Calu3 (cell line): ENCODE measurements at regions not wholly inside any gene's neighbourhood (a gene's known extent, or its start where the extent isn't known, plus 50 kb on each side); places are given as distances from the start of the nearest gene placed in this dataset.
A peak's percentile ranks its signal among the peaks of the same experiment; 100 is the strongest.

Experiments
- BruUV-seq: library from RNA; stranded (reverse); fragments of 400-500 nt; replicated peaks from 2 replicates; lab custom pipeline; 2021; lab: Mats Ljungman, UMichigan
- CTCF ChIA-PET: fragments of 300-600 bp; sonication (Branson Sonifier 250); formaldehyde crosslinking; loops from one replicate; lab custom pipeline; 2022; ENCODE audit warnings: antibody characterized with exemption; lab: Charles Lee
- DNase-seq: peaks from one replicate; pipeline ENCODE4 v3.0.0; 2022
- H3K27ac Mint-ChIP-seq: one replicate; pipeline ENCODE4 v1.8.0; 2022; ENCODE audit warnings: mixed read lengths; ENCODE audit not compliant: unreplicated experiment
- H3K27me3 Mint-ChIP-seq: one replicate; pipeline ENCODE4 v1.8.0; 2022; ENCODE audit warnings: mixed read lengths; ENCODE audit not compliant: unreplicated experiment
- H3K36me3 Mint-ChIP-seq: one replicate; pipeline ENCODE4 v1.8.0; 2022; ENCODE audit warnings: mild to moderate bottlenecking, moderate library complexity, mixed read lengths; ENCODE audit not compliant: insufficient read depth, unreplicated experiment
- H3K4me1 Mint-ChIP-seq: one replicate; pipeline ENCODE4 v1.8.0; 2022; ENCODE audit warnings: mild to moderate bottlenecking, low read depth, mixed read lengths; ENCODE audit not compliant: unreplicated experiment
- H3K4me3 Mint-ChIP-seq: one replicate; pipeline ENCODE4 v1.8.0; 2022; ENCODE audit warnings: mild to moderate bottlenecking, low read depth, moderate library complexity, mixed read lengths; ENCODE audit not compliant: unreplicated experiment
- H3K9me3 Mint-ChIP-seq: one replicate; pipeline ENCODE4 v1.8.0; 2022; ENCODE audit warnings: low read depth, mixed read lengths; ENCODE audit not compliant: unreplicated experiment
- CTCF ChIP-seq: fragments of 200-600 bp; IDR thresholded peaks from one replicate; pipeline ENCODE4 v1.8.0; 2022; ENCODE audit warnings: antibody characterized with exemption; ENCODE audit not compliant: unreplicated experiment
- intact Hi-C: fragments of 100-400 bp; cut with micrococcal nuclease; formaldehyde crosslinking; loops from one replicate; pipeline ENCODE4 v1.10.0; 2022; ENCODE audit not compliant: unreplicated experiment

DNA sequence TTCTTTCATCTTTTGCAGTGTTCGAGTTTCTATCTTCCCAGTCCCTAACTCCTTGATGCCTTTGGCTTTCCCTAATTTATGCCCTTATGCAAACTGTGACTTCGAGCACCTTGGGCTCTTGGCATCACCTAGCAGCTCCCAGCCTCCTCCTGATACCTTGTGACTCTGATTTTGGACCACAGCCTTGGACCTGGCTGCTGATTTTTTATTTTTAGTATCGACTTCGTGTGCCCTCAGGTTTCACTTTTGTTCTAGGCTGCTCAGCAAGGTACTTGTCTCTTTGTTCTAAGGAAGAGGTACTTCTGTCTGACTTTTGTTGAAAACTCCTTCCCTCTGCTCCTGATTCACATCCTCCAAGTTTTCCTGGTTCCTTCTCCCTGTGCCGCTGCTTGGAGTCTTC lies 69.6 kb upstream of the KCNK1 start:
- H3K4me3 Mint-ChIP-seq: peak overlapping the region; percentile 19
- peaks cover 22% of the 10 kb centered on the region for H3K4me1 Mint-ChIP-seq
- CTCF ChIA-PET: no interaction called here
- no peaks in the 10 kb centered on the region for H3K36me3 Mint-ChIP-seq
- peak overlapping the region; percentile 2 for H3K27ac Mint-ChIP-seq
- DNase-seq: no peak
- no peaks in the 10 kb centered on the region for H3K9me3 Mint-ChIP-seq
- intact Hi-C loops: no loop called here
- no peak for TF ChIP-seq CTCF
- peaks cover 7% of the 10 kb centered on the region for H3K27me3 Mint-ChIP-seq
- BruUV-seq: no TSS peak

- BruUV-seq: no TSS peak
- TF ChIP-seq CTCF: no peak
- peaks cover 22% of the 10 kb centered on the region for H3K4me1 Mint-ChIP-seq
- intact Hi-C loops: no loop called here
- no peaks in the 10 kb centered on the region for H3K9me3 Mint-ChIP-seq
- no peak overlapping the region for H3K27ac Mint-ChIP-seq
- no peak overlapping the region for H3K4me3 Mint-ChIP-seq
- CTCF ChIA-PET: interaction anchor here (0.6 kb wide), 1 partner anchor 402 kb away, joined by 4 read pairs; no protein-coding TSS in a partner anchor
- H3K27me3 Mint-ChIP-seq: peaks cover 7% of the 10 kb centered on the region
- H3K36me3 Mint-ChIP-seq: no peaks in the 10 kb centered on the region
- no peak for DNase-seq
Measured at GRCh38 chr1:233547726-233548125, 66.2 kb upstream of the KCNK1 start.

DNA sequence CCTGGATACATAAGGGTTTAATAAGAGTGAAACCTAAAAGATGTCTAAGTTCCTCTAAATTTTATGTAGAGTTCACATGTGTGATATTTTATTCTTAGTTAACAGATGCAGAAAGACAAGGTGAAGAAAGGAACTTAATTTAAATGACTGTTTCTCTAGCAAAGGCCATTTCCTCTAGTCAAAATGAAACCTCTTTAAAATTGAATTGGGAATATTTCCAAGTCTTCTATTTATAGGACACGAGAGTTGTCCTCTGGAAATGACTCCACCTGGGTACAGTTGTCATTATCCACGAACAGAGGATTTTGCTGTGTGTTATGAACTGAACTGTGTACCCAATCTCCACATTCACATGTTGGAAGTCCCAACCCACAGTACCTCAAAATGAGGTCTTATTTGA lies 64.5 kb upstream of the KCNK1 start:
- no peak for TF ChIP-seq CTCF
- Mint-ChIP-seq H3K27me3 (peaks cover 7% of the 10 kb centered on the region), H3K4me1 (peaks cover 6% of the 10 kb centered on the region), H3K36me3 (no peaks in the 10 kb centered on the region), H3K9me3 (no peaks in the 10 kb centered on the region), H3K4me3 (no peak overlapping the region), H3K27ac (no peak overlapping the region)
- no peak for DNase-seq
- intact Hi-C loops: no loop called here
- CTCF ChIA-PET: no interaction called here
- BruUV-seq: no TSS peak

DNA sequence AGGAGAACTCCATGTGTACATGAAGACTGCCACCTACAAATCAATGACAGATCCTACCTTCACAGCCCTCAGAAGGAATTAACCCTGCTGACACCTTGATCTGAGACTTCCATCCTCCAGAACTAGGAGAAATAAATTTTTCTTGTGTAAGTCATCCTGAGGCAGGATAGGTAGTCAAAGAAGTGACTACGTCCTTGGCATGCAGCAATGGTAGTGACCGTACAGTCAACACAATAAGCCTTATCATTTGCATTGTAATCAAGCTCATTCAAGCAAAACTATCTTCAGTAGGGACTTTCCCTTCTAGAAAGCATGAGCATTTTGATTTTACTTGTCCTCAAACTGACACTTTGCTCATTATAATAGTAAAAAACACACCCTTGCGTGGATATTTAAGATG lies 64.0 kb upstream of the KCNK1 start:
- DNase-seq: no peak
- Mint-ChIP-seq H3K4me3 (no peak overlapping the region), H3K36me3 (no peaks in the 10 kb centered on the region), H3K27me3 (peaks cover 7% of the 10 kb centered on the region), H3K27ac (no peak overlapping the region), H3K4me1 (peaks cover 1% of the 10 kb centered on the region), H3K9me3 (no peaks in the 10 kb centered on the region)
- CTCF ChIA-PET: no interaction called here
- no peak for TF ChIP-seq CTCF
- BruUV-seq: no TSS peak
- intact Hi-C loops: no loop called here

DNA sequence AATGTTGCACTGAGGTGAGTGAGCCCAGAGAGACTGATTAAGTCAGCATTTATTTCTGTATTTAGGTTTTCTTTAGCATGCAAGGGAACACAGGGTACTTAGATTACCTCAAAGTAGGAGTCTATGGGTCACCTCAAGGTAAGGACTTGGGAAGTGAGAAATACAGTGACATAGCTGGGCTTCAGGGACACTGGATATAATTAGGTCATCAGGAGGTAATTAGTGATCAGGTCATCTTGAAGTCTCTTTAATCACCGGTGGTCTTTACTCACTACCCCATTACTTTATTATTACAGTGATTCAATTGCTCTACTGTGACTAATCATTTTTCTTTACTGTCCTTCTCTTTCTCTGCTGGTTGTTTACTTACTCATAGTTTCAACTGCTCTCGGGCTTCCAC lies 59.9 kb upstream of the KCNK1 start:
- H3K4me1 Mint-ChIP-seq: no peaks in the 10 kb centered on the region
- no peak overlapping the region for H3K4me3 Mint-ChIP-seq
- intact Hi-C loops: no loop called here
- TF ChIP-seq CTCF: no peak
- no peak overlapping the region for H3K27ac Mint-ChIP-seq
- no peaks in the 10 kb centered on the region for H3K9me3 Mint-ChIP-seq
- CTCF ChIA-PET: no interaction called here
- H3K36me3 Mint-ChIP-seq: no peaks in the 10 kb centered on the region
- DNase-seq: no peak
- H3K27me3 Mint-ChIP-seq: peaks cover 12% of the 10 kb centered on the region
- BruUV-seq: no TSS peak
